ENCODE measurements at regions not wholly inside any gene's neighbourhood (a gene's known extent, or its start where the extent isn't known, plus 50 kb on each side); places are given as distances from the start of the nearest gene placed in this dataset.

- TF ChIP-seq POLR2A (IDR thresholded peaks at IDR 0.05; ENCODE audit: low read length) (no peak), GATA1 (IDR thresholded peaks at IDR 0.05; ENCODE audit: low read depth, low read length) (no peak)
Observed at GRCh38 chr13:22219709-22220108, 548.8 kb downstream of the FGF9 start.
